Amniotic epithelial cell (primary cell): ENCODE measurements at regions not wholly inside any gene's neighbourhood (a gene's known extent, or its start where the extent isn't known, plus 50 kb on each side); places are given as distances from the start of the nearest gene placed in this dataset.
A peak's percentile ranks its signal among the peaks of the same experiment; 100 is the strongest.

ENCODE experiments used
- DNase-seq: peaks from one replicate; pipeline ENCODE4 v3.0.0-alpha.2; 2010; ENCODE audit warnings: low read depth

DNA sequence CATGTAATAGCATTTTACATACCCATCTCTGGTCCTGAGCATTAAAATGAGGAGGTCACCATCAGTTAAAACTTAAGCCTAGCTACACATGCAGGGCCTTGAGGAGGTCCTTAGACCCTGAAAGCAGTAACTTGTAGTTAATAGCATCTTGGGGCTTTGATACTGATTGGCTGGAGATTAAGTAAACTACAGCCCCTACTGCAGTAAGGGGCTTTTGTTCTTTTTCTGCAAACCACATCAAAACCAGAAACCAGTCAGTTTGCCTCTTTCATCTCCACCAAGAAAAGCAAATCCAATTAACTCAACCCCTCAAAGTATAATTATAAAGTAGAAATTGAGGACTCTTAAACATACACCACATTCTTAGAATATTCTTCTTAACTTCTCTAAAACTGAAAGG is 622.7 kb downstream of the ZPLD1 start:
- DNase-seq: no peak

DNA sequence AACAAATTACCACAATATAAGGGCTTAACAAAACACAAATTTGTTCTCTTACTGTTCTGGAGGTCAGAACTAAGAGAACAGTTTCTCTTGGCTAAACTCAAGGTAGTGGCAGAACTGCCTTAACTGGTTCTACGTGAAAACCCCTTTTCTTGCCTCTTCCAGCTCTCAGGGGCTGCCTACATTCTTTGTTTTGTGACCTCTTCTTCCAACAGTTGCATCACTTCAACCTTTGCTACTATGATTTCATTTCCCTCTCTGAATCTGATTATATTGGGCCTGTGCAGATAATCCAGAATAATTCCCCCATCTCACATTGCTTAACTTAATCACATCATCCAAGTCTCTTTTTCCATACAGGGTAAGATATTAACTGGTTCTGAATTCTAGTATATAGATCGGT is 624.6 kb downstream of the ZPLD1 start:
- no peak for DNase-seq

DNA sequence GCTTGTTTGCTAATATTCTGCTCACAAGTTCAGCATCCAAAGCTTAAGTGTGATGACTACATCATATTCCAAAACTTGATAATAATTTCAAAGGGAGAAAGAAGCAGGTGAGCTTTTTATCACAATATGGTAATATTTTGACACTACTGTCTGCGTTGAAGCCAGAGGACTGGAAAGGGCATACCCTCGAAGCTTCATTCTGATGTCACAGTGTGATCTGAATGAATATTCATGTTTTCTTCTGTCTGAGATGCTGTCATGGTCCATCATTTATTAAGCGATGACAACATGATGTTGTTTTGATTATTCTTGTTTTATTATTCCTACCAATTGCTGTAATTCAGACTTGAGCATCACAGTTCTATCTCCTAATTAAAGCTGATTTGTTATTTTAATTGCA is 625.4 kb downstream of the ZPLD1 start:
- no peak for DNase-seq

DNA sequence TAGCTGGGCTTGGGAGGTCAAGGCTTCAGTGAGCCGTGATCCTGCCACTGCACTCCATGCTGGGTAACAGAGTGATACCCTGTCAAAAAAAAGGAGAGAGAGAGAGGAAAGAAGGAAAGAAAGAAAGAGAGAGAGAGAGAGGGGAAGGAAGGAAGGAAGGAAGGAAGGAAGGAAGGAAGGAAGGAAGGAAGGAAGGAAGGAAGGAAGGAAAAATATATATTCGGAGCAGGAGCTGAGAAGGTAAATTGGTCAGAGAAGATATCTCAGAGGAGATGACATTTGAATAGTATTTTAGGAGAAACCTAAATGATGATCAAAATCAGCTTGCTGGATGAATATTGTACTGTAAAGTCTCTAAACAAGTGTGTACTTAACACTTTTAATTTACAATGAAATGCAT is 633.1 kb downstream of the ZPLD1 start:
- no peak for DNase-seq

DNA sequence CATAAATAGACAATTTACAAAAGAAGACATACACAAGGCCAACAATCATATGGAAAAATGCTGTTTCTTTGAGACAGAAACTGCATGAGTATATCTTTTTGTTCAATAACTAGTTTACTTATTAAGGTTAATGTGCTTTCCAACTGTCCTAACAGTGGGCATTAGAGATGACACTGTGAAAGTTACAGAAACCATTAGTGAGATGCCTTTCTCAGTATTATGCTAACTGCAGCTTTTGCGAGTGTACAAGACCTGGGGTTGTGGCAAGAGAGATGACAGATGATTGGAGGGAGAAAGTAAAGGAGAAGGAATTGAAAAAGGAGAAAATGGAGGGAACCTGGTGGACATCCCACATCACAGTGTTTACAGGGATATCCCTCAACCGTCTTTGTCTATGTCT is 640.5 kb downstream of the ZPLD1 start:
- no peak for DNase-seq

DNA sequence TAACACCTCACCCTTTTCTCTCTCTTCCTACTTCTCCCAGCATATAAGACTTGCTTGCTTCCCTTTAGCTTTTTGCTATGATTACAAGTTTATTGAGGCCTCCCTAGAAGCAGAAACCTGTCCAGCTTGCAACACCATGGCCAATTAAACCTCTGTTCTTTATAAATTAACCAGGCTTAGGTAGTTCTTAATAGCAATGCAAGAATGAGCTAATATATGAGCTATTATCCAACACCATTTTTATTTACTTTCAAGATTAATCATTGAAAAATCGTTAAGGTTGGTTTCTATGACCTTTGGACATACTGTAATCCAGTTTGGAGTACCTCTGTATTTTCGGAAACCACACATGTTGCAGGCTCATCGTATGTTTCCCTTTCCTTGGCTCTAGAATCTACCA is 643.1 kb downstream of the ZPLD1 start:
- DNase-seq: no peak

DNA sequence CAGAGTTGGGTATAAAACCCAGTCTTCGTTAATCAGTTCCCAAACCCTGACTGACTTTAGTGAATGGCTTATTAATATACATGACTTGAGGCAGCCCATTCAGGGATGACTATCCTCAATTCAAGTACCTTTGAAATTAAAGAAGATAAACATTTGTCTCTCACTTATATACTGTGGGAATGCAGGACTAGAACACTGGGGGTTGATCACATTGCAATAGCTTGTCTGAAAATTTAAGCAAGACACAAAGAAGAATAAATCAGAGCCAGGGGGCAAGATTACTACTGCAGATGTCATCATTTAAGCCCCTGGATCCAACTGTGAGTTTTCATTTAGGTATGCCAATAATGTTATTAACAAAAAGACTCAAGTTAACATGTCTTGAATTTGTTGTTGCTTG is 647.7 kb downstream of the ZPLD1 start:
- DNase-seq: no peak

DNA sequence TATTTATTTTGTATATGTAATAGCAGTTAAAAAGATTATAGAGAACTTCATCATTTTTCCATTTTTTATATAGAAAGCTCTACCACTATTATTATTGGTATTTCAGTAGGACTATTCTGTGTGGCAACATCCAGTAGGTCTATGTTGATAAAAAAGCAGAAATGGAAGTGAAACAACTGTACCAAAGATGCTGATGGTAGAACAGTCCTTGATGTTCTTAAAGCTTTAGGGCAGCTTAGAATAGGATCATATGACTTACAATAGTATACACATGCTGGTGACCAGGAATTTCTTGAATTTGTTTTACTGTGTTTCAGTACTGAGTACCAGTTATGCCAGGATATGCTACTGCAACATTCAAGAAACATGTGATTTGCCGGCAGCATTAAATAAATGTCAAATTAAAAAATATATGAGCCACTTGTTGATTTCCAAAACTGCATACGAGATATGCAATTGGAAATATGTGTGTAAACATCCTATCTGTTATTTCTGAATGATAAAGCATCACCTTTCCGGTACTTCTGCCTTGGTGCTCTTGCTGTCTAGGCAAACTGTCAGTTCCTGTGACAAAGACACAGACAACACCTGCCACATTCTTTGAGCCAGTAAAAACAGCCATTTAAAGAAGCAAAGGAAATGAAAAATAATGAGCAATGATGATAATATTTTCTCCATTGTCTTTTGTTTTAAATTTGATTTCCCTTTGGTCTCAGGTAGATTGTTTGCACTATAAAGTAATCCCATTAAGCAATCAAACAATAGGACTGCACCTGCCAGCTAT is 649.2 kb downstream of the ZPLD1 start:
- DNase-seq: no peak

DNA sequence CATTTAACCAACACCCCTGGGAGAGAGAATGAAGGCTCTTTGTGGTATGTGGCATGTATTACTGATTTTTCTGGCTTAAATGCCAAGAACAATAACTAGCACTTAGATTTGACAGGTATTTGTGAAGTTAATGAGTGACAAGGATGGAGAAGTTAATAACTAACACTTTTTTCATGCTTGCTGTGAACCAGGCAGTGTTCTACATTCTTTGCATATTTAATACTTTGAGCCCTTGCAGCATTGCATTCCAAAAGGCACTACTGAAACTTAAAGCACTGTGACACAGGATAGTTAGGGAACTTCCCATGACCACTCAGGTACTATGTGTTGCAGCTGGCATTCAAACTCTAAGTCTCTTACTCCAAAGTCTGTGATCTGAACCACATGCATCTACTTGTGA is 650.6 kb downstream of the ZPLD1 start:
- no peak for DNase-seq

DNA sequence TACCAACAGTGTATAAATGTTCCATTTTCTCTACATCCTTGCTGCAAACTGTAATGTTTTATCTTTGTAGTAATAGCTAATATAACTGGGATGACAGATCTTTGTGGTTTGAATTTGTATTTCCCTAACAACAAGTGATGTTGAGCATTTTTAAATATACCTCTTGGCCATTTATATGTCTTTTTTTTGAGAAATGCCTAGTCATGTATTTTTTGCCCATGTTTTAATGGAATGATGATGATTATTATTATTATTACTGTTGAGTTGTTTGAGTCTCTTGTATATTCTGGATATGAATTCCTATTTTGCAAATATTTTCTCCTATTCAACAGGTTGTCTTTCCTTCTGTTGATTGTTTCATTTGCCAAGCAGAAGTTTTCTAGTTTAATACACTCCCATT is 654.9 kb downstream of the ZPLD1 start:
- DNase-seq: no peak

DNA sequence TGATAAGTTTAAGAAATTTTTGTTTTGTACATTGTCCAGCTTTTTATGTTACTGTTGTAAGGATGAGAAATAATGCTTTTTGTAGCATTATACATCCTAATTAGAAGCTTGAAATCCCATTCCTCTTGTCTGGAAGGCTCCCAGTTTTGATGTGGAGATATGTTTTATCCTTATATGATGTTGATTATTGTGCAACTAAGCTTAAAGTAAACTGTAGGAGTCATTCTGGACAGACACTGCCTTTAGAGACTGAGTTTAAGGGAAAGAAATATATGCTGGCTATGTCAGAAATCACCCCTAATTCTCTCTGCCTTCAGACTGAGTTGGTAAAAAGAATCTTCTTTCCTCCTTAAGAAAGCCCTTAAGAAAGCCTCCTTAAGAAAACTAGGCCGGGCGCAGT is 670.4 kb downstream of the ZPLD1 start:
- peak; percentile 21 for DNase-seq

DNA sequence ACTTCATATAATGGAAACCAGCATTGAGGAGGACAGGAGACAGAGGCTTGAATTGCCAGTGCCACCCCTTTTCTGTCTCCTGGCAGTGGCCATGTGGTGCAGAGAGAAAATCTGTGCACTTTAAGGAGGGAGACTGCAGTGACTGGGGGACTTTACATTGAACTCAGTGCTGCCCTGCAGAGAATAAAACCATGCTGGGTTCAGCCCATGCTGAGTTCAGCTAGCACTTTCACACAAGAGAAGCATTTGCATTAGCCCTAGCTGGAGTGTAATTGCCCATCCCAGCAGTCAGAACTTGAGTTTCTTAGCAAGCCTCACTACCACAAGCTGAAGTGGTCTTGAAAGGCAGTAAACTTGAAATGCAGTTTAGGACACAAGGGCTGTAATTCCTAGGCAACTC is 677.5 kb downstream of the ZPLD1 start:
- DNase-seq: no peak

DNA sequence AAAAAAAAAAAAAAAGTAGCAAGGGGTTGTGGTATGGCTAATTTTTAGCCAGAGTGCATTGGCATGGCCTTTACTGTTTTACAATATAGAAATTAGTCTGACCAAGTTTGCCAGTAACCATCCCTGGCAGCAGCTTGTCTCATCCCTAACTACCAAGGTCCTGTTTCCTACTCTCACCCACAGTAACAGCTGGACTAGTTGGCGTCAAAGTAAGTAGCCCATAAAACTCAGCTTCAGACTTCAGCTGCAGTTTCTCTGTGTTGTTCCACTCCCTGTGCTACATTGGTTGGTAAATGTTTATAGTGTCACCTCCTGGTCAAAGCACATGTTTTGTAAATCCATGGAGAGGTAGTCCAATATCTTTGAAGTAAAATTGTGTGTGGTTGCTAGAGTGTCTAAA is 691.3 kb downstream of the ZPLD1 start:
- no peak for DNase-seq

DNA sequence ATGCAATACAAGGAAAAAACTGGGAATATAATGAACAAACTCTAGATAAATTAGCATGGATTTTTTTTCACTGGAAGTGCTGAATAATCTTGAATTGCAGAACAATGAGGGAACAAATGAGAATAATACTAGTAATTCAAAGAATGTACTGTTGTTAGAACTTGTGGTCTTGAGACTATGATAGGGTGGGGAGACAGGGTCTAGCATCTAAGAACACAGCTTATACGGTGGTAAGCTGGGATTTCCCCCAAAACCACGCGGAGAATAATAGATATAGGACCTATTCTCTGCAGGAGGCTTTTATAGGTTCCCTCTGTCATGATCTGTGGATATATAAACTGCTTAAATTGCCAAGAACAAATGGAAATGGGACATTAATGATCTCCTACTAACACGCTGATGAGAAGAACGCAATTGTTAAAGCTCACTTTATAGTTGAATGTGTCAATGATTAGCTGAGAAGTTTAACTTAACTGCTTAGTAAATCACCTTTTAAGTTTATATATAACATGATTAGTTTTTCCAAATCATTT is 692.3 kb downstream of the ZPLD1 start:
- peak; percentile 64 for DNase-seq

DNA sequence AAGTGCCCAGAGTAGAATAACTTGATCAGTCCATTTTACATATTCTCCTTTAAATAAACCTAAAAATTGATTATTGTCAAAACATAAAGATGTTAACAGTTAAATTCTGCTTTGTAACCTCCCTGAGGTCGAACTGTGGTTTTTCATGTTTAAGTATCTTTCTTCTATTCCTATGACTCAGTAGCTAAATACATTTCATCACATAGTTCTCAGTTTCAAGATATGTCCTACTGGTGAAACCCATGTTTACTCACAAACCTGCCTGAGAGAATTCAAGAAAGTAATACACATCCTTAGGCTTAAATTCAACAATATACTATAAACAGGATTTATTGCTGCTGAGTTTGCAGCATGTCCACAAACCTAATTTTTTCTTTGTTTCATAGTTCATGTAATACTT is 692.9 kb downstream of the ZPLD1 start:
- DNase-seq: peak; percentile 69

DNA sequence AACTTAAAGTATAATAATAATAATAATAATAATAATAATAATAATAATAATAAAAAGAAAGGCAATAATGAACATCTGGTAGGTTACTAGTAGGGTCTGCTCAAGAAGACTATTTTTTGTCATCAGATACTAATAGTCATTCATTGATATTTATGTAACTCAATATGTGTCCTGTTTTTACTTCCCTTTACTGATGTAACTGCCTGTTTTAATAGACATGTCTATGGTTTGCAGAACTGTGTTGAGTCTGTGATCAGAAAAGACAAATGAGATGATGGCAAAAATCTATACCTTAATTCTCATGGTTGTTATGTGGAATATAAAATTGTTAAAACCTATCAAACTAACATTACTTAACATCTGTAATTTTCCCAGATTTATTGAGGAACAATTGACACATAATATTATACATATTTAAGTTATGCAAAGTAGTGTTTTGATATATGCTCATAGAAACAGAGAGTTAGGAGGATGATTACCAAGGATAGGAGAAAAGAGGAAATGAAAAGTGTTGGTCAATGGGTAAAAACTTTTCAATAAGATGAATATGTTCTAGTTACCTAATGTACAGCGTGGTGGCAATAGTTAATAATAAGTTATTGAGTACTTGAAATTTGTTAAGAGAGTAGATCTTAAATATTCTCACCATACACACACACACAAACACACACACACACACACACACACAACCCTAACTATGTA is 699.4 kb downstream of the ZPLD1 start:
- no peak for DNase-seq

DNA sequence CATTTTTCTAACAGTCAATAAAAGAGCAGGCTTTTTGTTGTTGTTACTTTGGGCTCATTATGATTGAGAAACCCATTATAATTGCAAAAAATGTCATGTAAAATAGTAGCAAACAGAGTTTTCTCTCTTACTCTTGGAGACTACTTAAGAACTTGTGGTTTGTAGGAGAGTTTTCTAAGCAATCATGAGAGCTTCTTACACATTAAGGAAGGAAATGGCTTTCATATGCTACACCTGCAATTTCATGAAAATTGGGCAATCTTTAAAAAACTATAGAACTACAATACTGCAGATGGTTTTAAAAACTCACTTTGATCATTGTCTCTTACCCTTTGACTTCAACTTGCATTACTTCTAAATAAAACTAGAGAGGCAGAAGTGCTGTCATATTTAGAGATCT is 701.8 kb downstream of the ZPLD1 start:
- DNase-seq: no peak

DNA sequence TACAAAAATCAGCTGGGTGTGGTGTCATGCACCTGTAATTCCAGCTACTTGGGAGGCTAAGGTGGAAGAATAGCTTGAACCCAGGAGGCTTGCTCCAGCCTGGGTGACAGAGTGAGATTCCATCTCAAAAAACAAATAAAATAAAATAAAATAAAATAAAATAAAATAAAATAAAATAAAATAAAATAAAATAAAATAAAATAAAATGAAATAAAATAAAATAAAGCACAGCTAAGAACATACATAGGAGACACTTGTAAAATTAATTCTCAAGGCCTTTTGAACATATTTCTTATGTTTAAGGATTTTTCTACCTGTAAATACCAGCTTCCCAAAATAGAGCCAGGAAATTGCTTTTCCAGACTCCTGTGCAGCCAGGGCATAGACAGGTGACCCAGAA is 703.0 kb downstream of the ZPLD1 start:
- DNase-seq: no peak

DNA sequence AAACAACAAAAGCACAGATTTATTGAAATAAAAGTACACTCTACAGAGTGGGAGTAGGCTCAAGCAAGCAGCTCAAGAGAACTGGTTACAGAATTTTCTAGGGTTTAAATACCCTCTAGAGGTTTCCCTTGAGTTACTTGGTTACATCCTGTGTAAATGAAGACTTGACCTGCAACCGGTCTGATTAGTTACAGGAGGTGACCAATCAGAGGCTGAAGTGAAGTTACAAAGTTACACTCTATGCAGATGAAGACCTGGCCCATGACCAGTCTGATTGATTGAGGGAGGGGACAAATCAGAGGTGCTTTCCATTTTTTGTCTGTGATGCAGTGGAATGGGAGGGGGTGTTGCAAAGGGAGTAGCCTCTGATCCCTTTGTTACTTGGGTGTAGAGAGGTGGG is 723.4 kb downstream of the ZPLD1 start:
- no peak for DNase-seq

DNA sequence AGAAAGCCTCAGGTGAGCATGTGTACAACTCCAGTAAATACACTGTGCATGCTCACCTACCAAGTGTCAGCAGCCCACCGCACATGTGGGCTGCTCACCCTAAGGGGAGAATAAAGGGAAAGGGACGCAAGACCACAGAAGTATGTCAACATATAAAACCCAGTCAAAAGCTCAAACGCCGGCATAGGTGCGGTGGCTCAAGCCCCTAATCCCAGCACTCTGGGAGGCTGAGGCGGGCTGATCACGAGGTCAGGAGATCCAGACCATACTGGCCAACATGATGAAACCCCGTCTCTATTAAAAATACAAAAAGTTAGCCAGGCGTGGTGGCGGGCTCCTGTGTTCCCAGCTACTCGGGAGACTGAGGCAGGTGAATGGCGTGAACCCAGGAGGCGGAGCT is 732.1 kb downstream of the ZPLD1 start:
- DNase-seq: no peak

DNA sequence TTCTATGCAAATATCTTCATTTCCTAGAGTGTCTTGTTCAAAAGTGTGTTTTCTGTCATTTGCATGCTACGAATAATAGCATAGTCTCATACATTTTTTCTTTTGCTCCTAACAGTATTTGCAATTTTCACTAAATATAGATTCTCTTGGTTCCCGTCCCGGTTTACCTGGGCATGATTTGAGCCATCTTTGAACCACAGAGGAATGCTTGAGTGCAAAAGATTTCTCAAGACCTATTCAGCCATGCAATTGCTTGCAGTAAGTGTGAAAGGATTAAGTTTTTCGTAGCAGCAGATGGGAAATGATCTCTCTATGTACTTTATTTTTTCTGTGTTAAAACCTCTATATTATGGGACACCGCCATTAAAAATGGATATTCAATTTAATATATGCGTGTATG is 733.0 kb downstream of the ZPLD1 start:
- no peak for DNase-seq

DNA sequence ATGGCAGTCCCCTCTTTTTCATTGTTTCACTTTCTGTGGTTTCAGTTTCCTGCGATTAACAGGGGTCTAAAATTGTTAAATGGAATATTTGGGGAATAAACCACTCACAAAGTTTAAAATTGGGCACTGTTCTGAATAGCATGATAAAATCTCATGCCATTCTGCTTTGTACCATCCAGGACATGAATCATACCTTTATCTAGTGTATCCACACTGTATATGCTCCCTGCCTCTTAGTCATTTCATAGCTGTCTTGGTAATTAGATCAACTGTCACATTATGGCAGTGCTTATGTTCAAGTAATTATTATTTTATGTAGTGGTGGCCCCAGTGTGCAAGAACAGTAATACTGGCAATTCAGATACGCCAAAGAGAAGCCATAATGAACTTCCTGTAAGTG is 734.5 kb downstream of the ZPLD1 start:
- peak; percentile 9 for DNase-seq

DNA sequence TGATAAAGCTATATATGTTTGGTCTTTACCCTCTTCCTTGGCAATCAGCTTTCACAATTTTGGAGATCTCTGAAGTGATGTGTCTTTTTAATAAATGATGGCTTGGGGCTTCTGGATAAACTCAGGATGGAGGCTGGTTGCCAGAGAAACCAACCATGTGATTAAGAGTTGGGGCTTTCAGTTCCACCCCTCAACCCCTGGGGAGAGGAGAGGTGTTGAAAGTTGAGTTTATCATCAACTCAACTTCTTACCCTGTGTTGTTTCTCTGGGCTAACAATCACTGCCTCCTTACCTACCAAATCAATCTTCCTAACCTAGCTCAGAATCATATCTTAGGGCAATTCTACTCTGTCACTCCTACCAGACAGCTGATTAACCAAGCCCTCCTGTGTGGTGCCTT is 735.8 kb downstream of the ZPLD1 start:
- DNase-seq: no peak

DNA sequence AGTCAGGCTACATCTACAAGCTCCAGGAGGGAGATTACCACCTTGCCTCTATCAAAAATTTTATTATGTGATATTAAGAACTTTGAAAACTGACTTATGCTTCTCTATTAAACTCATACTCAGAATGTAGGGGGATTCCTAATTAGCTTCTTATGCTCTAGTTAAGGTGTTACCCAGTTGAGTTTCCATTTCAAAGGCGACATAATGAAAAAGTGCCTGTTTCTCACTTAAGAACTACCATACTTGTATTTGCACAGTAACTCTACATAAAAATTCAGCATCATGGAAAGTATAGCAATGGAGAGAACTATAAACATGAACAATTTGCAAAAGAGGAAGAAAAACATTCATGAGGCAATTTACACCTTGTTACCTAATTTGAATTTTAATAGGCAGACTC is 739.1 kb downstream of the ZPLD1 start:
- DNase-seq: no peak
